Activated CD4-positive, alpha-beta T cell treated with anti-CD3 and anti-CD28 coated beads, Interleukin-2, amount 10 ng/mL, durations not matched to agents 24 days and 14 days (primary cell): ENCODE measurements at regions not wholly inside any gene's neighbourhood (a gene's known extent, or its start where the extent isn't known, plus 50 kb on each side); places are given as distances from the start of the nearest gene placed in this dataset.
"Not testable (repeated sequence)": the region's sequence is repeated elsewhere in the genome, so short reads cannot be mapped to it uniquely, and the experiment has no call there.

Source experiments
- DNase-seq: peaks from one replicate; pipeline ENCODE4 v3.0.0; 2022
- H3K27ac Mint-ChIP-seq: one replicate; pipeline ENCODE4 v1.8.0; 2022; ENCODE audit warnings: mild to moderate bottlenecking, mixed read lengths
- H3K27me3 Mint-ChIP-seq: one replicate; pipeline ENCODE4 v1.8.0; 2022; ENCODE audit warnings: mixed read lengths
- H3K36me3 Mint-ChIP-seq: one replicate; pipeline ENCODE4 v1.8.0; 2022; ENCODE audit warnings: low read depth, mild to moderate bottlenecking, mixed read lengths
- H3K4me1 Mint-ChIP-seq: one replicate; pipeline ENCODE4 v1.8.0; 2021; ENCODE audit warnings: mixed read lengths
- H3K4me3 Mint-ChIP-seq: one replicate; pipeline ENCODE4 v1.8.0; 2022; ENCODE audit warnings: mild to moderate bottlenecking, moderate library complexity, mixed read lengths
- H3K9me3 Mint-ChIP-seq: one replicate; pipeline ENCODE4 v1.8.0; 2021; ENCODE audit warnings: mixed read lengths
- intact Hi-C: fragments of 100-400 bp; cut with micrococcal nuclease; formaldehyde crosslinking; loops from one replicate; pipeline ENCODE4 v1.15.1; 2023

GRCh38 chr4:120215350-120215749, 148.7 kb upstream of the MAD2L1 start:
- Mint-ChIP-seq H3K4me3 (no peak overlapping the region), H3K36me3 (no peaks in the 10 kb centered on the region), H3K9me3 (no peaks in the 10 kb centered on the region), H3K27me3 (no peaks in the 10 kb centered on the region), H3K4me1 (no peaks in the 10 kb centered on the region), H3K27ac (no peak overlapping the region)
- DNase-seq: no peak
- intact Hi-C loops: no loop called here

DNA sequence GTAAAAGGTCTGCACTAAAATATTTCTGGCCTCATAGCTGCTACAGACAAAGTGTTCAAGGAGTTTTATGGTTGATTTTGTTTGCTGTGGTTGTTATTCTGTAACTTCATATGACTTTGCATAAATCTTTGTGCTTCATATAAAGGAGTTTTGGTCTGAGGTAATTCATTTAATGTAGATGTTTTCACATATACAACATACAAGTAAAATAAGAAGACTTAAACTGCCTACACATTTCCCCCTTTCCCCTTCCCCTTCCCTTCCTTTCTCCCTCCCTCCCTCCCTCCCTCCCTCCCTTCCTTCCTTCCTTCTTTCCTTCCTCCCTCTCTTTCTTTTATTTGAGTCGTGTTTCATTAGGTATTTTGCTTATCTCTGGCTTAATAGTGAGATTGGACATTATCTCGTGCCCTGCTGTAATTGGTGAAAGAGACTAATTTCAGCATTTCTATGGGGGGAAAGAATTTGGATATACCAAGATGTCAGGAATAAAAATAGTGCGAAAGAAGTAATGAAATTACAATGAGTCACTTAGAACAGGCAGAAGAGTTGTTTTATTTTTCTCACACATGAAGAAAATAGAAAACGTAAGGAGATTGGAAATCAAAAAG, 144.9 kb upstream of the MAD2L1 start:
- no peak overlapping the region for H3K27ac Mint-ChIP-seq

DNA sequence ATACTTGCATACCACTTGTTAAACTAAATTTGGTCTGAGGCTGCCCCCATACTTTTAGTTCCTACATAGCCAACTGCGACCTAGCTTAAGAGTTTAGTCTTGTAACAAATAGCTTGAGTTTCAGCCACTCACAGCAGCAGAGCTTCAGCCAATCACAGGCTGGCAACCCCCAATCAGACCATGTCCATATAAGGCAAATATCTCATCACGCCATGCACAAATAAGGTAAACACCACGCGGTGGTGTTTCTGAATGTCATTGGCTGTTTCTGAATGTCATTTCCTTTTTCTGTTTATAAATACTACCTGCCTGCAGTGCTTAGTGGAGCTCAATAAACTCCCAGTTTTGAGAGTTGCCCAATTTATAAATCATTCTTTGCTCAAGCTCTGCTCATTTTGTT, 143.1 kb upstream of the MAD2L1 start:
- Mint-ChIP-seq H3K4me1 (no peaks in the 10 kb centered on the region), H3K27me3 (no peaks in the 10 kb centered on the region), H3K27ac (no peak overlapping the region), H3K4me3 (no peak overlapping the region), H3K9me3 (no peaks in the 10 kb centered on the region), H3K36me3 (no peaks in the 10 kb centered on the region)
- DNase-seq: no peak
- intact Hi-C loops: no loop called here

More for the DNA sequence above, 144.9 kb upstream of the MAD2L1 start:
- intact Hi-C loops: no loop called here
- Mint-ChIP-seq H3K27me3 (no peaks in the 10 kb centered on the region), H3K4me1 (no peaks in the 10 kb centered on the region), H3K9me3 (no peaks in the 10 kb centered on the region), H3K36me3 (no peaks in the 10 kb centered on the region), H3K4me3 (no peak overlapping the region)
- no peak for DNase-seq

- intact Hi-C loops: no loop called here
- DNase-seq: no peak
- no peaks in the 10 kb centered on the region for H3K4me1 Mint-ChIP-seq
- H3K9me3 Mint-ChIP-seq: no peaks in the 10 kb centered on the region
- no peak overlapping the region for H3K4me3 Mint-ChIP-seq
- H3K27me3 Mint-ChIP-seq: no peaks in the 10 kb centered on the region
- H3K36me3 Mint-ChIP-seq: no peaks in the 10 kb centered on the region
- no peak overlapping the region for H3K27ac Mint-ChIP-seq
Measured at GRCh38 chr4:120207021-120207420, 140.4 kb upstream of the MAD2L1 start.

DNA sequence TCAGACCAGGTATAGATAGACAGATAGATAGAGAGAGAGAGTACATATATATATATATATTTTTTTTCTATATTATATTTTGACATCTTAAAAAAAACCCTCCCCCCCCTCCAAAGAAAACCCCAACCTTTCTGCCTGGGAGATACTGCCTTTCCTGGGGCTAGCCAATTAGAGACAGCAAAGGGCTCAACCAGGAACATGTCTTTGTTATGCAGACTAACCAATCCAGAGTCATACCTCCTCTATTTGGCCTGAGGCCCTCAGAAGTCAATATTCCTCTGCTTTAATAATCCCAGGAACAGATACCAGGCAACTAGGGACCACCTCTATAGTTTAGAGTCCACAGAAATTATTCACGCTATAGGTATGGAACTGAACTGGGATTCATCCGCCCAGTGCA, 135.6 kb upstream of the MAD2L1 start:
- Mint-ChIP-seq H3K36me3 (no peaks in the 10 kb centered on the region), H3K27ac (no peak overlapping the region), H3K4me3 (no peak overlapping the region), H3K4me1 (no peaks in the 10 kb centered on the region), H3K27me3 (no peaks in the 10 kb centered on the region), H3K9me3 (no peaks in the 10 kb centered on the region)
- intact Hi-C loops: no loop called here
- DNase-seq: no peak

GRCh38 chr4:120200573-120201110, 134.0 kb upstream of the MAD2L1 start:
- H3K27ac Mint-ChIP-seq, H3K36me3 Mint-ChIP-seq, H3K9me3 Mint-ChIP-seq, DNase-seq, H3K27me3 Mint-ChIP-seq, H3K4me3 Mint-ChIP-seq, H3K4me1 Mint-ChIP-seq, intact Hi-C loops: not testable (repeated sequence)

DNA sequence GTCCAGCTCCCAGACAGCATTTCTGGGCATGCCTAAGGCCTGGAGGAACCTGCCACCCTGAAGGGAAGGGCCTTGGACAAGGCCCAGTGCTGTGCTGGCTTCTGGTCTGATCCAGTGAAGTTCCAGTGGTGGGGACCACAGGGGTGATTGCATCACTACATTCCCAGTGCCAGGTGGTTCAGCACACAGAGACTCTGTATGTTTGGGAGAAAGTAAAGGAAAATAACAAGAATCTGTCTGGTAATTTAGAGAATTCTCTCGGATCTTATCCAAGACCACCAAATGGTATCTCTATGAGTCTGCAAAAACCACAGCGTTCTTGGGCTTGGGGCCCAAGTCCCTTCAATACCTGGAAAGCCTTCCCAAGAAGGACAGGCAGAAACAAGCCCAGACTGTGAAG, 131.8 kb upstream of the MAD2L1 start:
- Mint-ChIP-seq H3K27me3 (no peaks in the 10 kb centered on the region), H3K27ac (no peak overlapping the region), H3K36me3 (no peaks in the 10 kb centered on the region), H3K4me3 (no peak overlapping the region), H3K4me1 (no peaks in the 10 kb centered on the region), H3K9me3 (no peaks in the 10 kb centered on the region)
- DNase-seq: no peak
- intact Hi-C loops: no loop called here

DNA sequence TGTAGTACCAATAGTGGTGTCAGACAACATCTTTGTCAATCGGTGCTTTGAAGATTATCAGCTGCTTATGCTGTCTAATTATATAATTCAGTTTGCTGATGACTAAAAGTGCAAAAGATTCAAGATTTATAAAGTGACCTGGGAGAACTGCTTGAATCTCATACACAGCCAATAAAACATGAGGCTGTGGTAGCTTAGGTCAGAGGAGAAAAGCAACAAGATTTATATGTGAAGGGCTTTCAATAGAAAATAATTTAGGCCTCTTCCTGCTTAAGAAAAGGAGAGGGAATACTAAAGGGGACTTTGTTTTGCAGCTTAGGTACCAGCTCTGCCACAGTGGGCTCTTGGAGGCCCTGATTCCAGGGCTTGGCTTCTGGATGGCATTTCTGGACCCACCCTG, 111.0 kb upstream of the MAD2L1 start:
- H3K27ac Mint-ChIP-seq: no peak overlapping the region

DNA sequence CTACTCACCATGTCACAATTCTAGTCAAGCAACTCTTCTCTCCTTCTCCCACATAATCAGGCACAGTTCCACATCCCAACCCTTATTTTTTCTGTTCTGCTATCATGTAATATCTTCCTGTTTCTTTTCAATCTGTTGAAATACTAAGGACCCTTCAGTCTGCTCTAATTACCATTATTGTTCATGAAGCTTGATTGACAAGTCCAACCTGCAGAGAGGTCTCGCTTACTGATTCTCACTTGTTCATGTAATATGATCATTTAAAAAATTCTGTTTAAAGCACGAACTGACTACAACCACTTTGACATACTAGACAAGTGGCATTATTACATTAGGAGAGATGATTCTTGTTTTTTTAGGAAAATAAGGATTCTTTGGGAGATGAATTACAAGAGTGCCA, 108.6 kb upstream of the MAD2L1 start:
- H3K36me3 Mint-ChIP-seq: no peaks in the 10 kb centered on the region
- H3K4me3 Mint-ChIP-seq: no peak overlapping the region
- no peaks in the 10 kb centered on the region for H3K9me3 Mint-ChIP-seq
- H3K27me3 Mint-ChIP-seq: no peaks in the 10 kb centered on the region
- H3K27ac Mint-ChIP-seq: no peak overlapping the region
- no peaks in the 10 kb centered on the region for H3K4me1 Mint-ChIP-seq
- no peak for DNase-seq
- intact Hi-C loops: no loop called here

More for the DNA sequence above, 111.0 kb upstream of the MAD2L1 start:
- no peak for DNase-seq
- H3K36me3 Mint-ChIP-seq: no peaks in the 10 kb centered on the region
- H3K27me3 Mint-ChIP-seq: no peaks in the 10 kb centered on the region
- no peaks in the 10 kb centered on the region for H3K4me1 Mint-ChIP-seq
- no peaks in the 10 kb centered on the region for H3K9me3 Mint-ChIP-seq
- no peak overlapping the region for H3K4me3 Mint-ChIP-seq
- intact Hi-C loops: no loop called here

GRCh38 chr4:120163895-120164294, 97.2 kb upstream of the MAD2L1 start:
- intact Hi-C loops: no loop called here
- H3K36me3 Mint-ChIP-seq: no peaks in the 10 kb centered on the region
- H3K27me3 Mint-ChIP-seq: peaks cover 8% of the 10 kb centered on the region
- H3K4me3 Mint-ChIP-seq: no peak overlapping the region
- H3K9me3 Mint-ChIP-seq: no peaks in the 10 kb centered on the region
- no peaks in the 10 kb centered on the region for H3K4me1 Mint-ChIP-seq
- H3K27ac Mint-ChIP-seq: no peak overlapping the region
- no peak for DNase-seq

- intact Hi-C loops: loop anchor here (10.0 kb wide), 1 partner anchor 1036 kb away; no protein-coding TSS in a partner anchor
- Mint-ChIP-seq H3K27ac (no peak overlapping the region), H3K4me3 (no peak overlapping the region), H3K4me1 (no peaks in the 10 kb centered on the region), H3K27me3 (peaks cover 3% of the 10 kb centered on the region), H3K36me3 (no peaks in the 10 kb centered on the region), H3K9me3 (no peaks in the 10 kb centered on the region)
- DNase-seq: no peak
Measured at GRCh38 chr4:120158841-120159463, 92.3 kb upstream of the MAD2L1 start.

DNA sequence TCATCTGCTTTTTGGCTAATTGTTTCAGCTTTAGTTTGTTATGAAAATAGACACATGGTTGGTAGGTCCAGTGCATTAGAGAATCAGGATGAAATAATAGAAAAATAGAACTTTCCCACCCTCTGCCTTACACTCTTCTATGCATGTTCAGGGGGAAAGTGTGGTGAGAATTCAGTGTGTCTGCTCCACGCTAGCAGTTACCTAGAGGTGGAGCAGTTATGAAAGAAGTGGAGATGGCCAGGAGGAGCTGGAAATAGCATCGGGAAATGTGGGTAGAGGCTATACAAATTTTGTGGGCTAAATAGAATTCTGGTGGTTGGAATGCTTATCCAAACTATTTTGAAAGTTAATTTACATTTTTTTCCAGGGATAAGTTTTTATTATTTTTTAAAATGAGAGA, 91.4 kb upstream of the MAD2L1 start:
- Mint-ChIP-seq H3K4me3 (no peak overlapping the region), H3K27ac (no peak overlapping the region), H3K4me1 (no peaks in the 10 kb centered on the region), H3K36me3 (no peaks in the 10 kb centered on the region), H3K9me3 (no peaks in the 10 kb centered on the region), H3K27me3 (peaks cover 3% of the 10 kb centered on the region)
- no peak for DNase-seq
- intact Hi-C loops: loop anchor here (10.0 kb wide), 1 partner anchor 1037 kb away; no protein-coding TSS in a partner anchor

GRCh38 chr4:120156120-120156718, 89.6 kb upstream of the MAD2L1 start:
- no peaks in the 10 kb centered on the region for H3K36me3 Mint-ChIP-seq
- no peaks in the 10 kb centered on the region for H3K9me3 Mint-ChIP-seq
- no peaks in the 10 kb centered on the region for H3K4me1 Mint-ChIP-seq
- peak; percentile 81 for DNase-seq
- intact Hi-C loops: loop anchor here (1.0 to 10.0 kb wide), 3 partner anchors 941 to 1151 kb away; no protein-coding TSS in a partner anchor
- no peak overlapping the region for H3K27ac Mint-ChIP-seq
- H3K4me3 Mint-ChIP-seq: no peak overlapping the region
- peaks cover 8% of the 10 kb centered on the region for H3K27me3 Mint-ChIP-seq

DNA sequence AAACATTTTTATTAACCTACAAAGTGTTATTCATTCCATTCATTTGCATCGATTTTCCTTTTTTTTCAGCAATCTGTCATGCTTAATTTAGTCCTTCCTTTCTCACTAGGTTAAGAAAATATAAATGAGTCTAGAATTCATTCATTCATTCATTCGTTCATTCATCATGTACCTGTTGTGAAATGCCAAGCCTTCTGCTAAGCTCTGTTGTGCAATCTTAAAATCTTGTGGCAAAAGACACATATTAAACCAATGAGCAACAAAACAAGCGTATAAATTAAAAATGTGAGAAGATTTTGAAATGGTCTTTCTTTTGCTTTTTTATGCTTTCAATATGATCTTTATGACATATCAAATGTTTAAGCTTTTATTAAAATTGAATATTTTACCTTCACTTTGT, 88.6 kb upstream of the MAD2L1 start:
- no peak overlapping the region for H3K4me3 Mint-ChIP-seq
- intact Hi-C loops: loop anchor here (10.0 kb wide), 1 partner anchor 1040 kb away; no protein-coding TSS in a partner anchor
- no peaks in the 10 kb centered on the region for H3K9me3 Mint-ChIP-seq
- DNase-seq: no peak
- no peak overlapping the region for H3K27ac Mint-ChIP-seq
- H3K27me3 Mint-ChIP-seq: peaks cover 9% of the 10 kb centered on the region
- no peaks in the 10 kb centered on the region for H3K36me3 Mint-ChIP-seq
- no peaks in the 10 kb centered on the region for H3K4me1 Mint-ChIP-seq
